ENCODE measurements at regions not wholly inside any gene's neighbourhood (a gene's known extent, or its start where the extent isn't known, plus 50 kb on each side); places are given as distances from the start of the nearest gene placed in this dataset.
A peak's percentile ranks its signal among the peaks of the same experiment; 100 is the strongest.

- peaks cover 0 to 2% (median 0%) of the 10 kb centered on the region in 4 donors for H3K4me1 Mint-ChIP-seq
- Histone ChIP-seq H3K27ac (ENCODE audit: low read depth, low read length) (no peak overlapping the region), H3K36me3 (ENCODE audit: insufficient read depth, low read length) (no peaks in the 10 kb centered on the region), H3K27me3 (ENCODE audit: insufficient read depth, low read length) (no peaks in the 10 kb centered on the region), H3K4me3 (ENCODE audit: low read length in 2 of 2) (no peak overlapping the region), H3K9me3 (ENCODE audit: control insufficient read depth in 1 of 2, low read length in 2 of 2) (no peaks in the 10 kb centered on the region), H3K4me1 (ENCODE audit: insufficient read depth, low read length) (no peaks in the 10 kb centered on the region)
- no peak for DNase-seq
- H3K4me3 Mint-ChIP-seq = no peak overlapping the region
- peaks cover 5 to 6% of the 10 kb centered on the region in 2 donors for H3K27me3 Mint-ChIP-seq
- H3K9me3 Mint-ChIP-seq = peaks cover 0 to 4% (median 0%) of the 10 kb centered on the region in 8 donors
- POLR2A ChIA-PET (ENCODE audit: partially characterized antibody) = no interaction called here
- no peak overlapping the region for H3K27ac Mint-ChIP-seq
- CTCF ChIA-PET (ENCODE audit: partially characterized antibody) = no interaction called here
- intact Hi-C loops (cut with micrococcal nuclease) = no loop called here
- H3K36me3 Mint-ChIP-seq = no peaks in the 10 kb centered on the region
These were observed 149.7 kb upstream of the DCN start for GRCh38 chr12:91332302-91332701.

DNA sequence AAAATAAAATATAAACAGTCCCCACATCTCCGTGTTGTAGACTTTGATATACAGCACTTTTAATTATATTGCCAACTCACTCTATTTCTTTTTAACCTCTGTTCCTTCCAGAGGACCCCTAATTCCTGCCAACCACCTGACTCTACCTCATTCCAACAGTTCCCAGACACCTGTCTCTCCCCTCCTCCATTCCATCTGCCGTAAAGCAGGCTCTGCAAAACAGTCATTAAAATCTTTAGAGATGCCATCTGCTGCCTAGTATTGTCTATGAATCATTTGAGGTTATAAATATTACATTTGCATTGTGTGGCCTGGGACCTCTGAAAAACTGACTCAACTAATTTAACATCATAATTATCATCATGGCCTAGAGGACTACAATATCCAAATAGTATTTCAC is 148.8 kb upstream of the DCN start:
- Histone ChIP-seq H3K4me3 (ENCODE audit: low read length in 2 of 2) (no peak overlapping the region), H3K9me3 (ENCODE audit: control insufficient read depth in 1 of 2, low read length in 2 of 2) (no peaks in the 10 kb centered on the region), H3K27ac (ENCODE audit: low read depth, low read length) (no peak overlapping the region), H3K36me3 (ENCODE audit: insufficient read depth, low read length) (no peaks in the 10 kb centered on the region), H3K27me3 (ENCODE audit: insufficient read depth, low read length) (no peaks in the 10 kb centered on the region), H3K4me1 (ENCODE audit: insufficient read depth, low read length) (no peaks in the 10 kb centered on the region)
- H3K27me3 Mint-ChIP-seq = peaks cover 5 to 6% of the 10 kb centered on the region in 2 donors
- intact Hi-C loops (cut with micrococcal nuclease) = no loop called here
- H3K4me3 Mint-ChIP-seq = no peak overlapping the region
- H3K27ac Mint-ChIP-seq = no peak overlapping the region
- ChIA-PET POLR2A (ENCODE audit: partially characterized antibody) (no interaction called here), CTCF (ENCODE audit: partially characterized antibody) (interaction anchor here (2.2 kb wide), 1 partner anchor 24 kb away, joined by 7 read pairs; no protein-coding TSS in a partner anchor)
- peaks cover 0 to 4% (median 0%) of the 10 kb centered on the region in 8 donors for H3K9me3 Mint-ChIP-seq
- no peaks in the 10 kb centered on the region for H3K36me3 Mint-ChIP-seq
- H3K4me1 Mint-ChIP-seq = no peaks in the 10 kb centered on the region
- DNase-seq = no peak

DNA sequence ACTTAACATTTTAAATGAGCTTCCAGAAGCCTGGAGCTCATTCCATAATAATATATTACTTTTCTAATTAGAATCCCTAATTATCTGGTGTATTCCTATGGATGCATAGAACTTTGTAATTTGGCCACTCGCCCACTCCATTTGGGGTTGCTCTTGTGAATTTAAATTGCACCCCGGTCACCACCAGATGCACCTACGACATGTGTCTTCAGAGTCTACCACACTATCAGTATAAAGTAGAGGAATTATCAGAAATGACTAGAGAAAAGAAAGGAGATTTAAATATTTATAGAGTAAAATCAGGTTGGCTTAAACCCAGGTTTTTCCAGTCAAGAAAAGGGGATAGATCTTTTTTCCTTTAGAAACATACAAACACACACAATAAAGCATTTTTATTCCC is 145.8 kb upstream of the DCN start:
- CTCF ChIA-PET (ENCODE audit: partially characterized antibody) = interaction anchor here (1.3 to 1.5 kb wide), 2 partner anchors 9 to 17 kb away, joined by 3 to 5 read pairs; no protein-coding TSS in a partner anchor
- Mint-ChIP-seq H3K4me3 (no peak overlapping the region), H3K9me3 (no peaks in the 10 kb centered on the region), H3K4me1 (peaks cover 0 to 2% (median 0%) of the 10 kb centered on the region in 4 donors), H3K27me3 (peaks cover 3 to 6% of the 10 kb centered on the region in 2 donors), H3K36me3 (no peaks in the 10 kb centered on the region), H3K27ac (no peak overlapping the region)
- intact Hi-C loops (cut with micrococcal nuclease) = no loop called here
- POLR2A ChIA-PET (ENCODE audit: partially characterized antibody) = no interaction called here
- Histone ChIP-seq H3K27me3 (ENCODE audit: insufficient read depth, low read length) (no peaks in the 10 kb centered on the region), H3K4me3 (ENCODE audit: low read length in 2 of 2) (no peak overlapping the region), H3K36me3 (ENCODE audit: insufficient read depth, low read length) (no peaks in the 10 kb centered on the region), H3K9me3 (ENCODE audit: control insufficient read depth in 1 of 2, low read length in 2 of 2) (no peaks in the 10 kb centered on the region), H3K27ac (ENCODE audit: low read depth, low read length) (no peak overlapping the region), H3K4me1 (ENCODE audit: insufficient read depth, low read length) (no peaks in the 10 kb centered on the region)
- DNase-seq = no peak

- H3K4me3 ChIP-seq (ENCODE audit: low read length in 2 of 2) = no peak overlapping the region
- no peak overlapping the region for H3K27ac ChIP-seq (ENCODE audit: low read depth, low read length)
- Mint-ChIP-seq H3K4me1 (peaks cover 0 to 2% (median 0%) of the 10 kb centered on the region in 4 donors), H3K36me3 (no peaks in the 10 kb centered on the region), H3K27ac (no peak overlapping the region), H3K9me3 (no peaks in the 10 kb centered on the region), H3K4me3 (no peak overlapping the region), H3K27me3 (peaks cover 3 to 6% of the 10 kb centered on the region in 2 donors)
- DNase-seq = no peak
- ChIA-PET CTCF (ENCODE audit: partially characterized antibody) (interaction anchor here (1.3 to 1.5 kb wide), 2 partner anchors 9 to 18 kb away, joined by 3 to 5 read pairs; no protein-coding TSS in a partner anchor), POLR2A (ENCODE audit: partially characterized antibody) (no interaction called here)
- no peaks in the 10 kb centered on the region for H3K9me3 ChIP-seq (ENCODE audit: control insufficient read depth in 1 of 2, low read length in 2 of 2)
- H3K4me1 ChIP-seq (ENCODE audit: insufficient read depth, low read length) = no peaks in the 10 kb centered on the region
- H3K27me3 ChIP-seq (ENCODE audit: insufficient read depth, low read length) = no peaks in the 10 kb centered on the region
- intact Hi-C loops (cut with micrococcal nuclease) = loop anchor here (2.0 kb wide), 1 partner anchor 349 kb away; no protein-coding TSS in a partner anchor
- no peaks in the 10 kb centered on the region for H3K36me3 ChIP-seq (ENCODE audit: insufficient read depth, low read length)
These were observed 145.3 kb upstream of the DCN start for GRCh38 chr12:91327889-91328288.

GRCh38 chr12:91327131-91327530 is 144.5 kb upstream of the DCN start:
- Histone ChIP-seq H3K4me3 (ENCODE audit: low read length in 2 of 2) (no peak overlapping the region), H3K27ac (ENCODE audit: low read depth, low read length) (no peak overlapping the region), H3K4me1 (ENCODE audit: insufficient read depth, low read length) (no peaks in the 10 kb centered on the region), H3K9me3 (ENCODE audit: control insufficient read depth in 1 of 2, low read length in 2 of 2) (no peaks in the 10 kb centered on the region), H3K27me3 (ENCODE audit: insufficient read depth, low read length) (no peaks in the 10 kb centered on the region), H3K36me3 (ENCODE audit: insufficient read depth, low read length) (no peaks in the 10 kb centered on the region)
- peaks cover 3 to 6% of the 10 kb centered on the region in 2 donors for H3K27me3 Mint-ChIP-seq
- no peak for DNase-seq
- CTCF ChIA-PET (ENCODE audit: partially characterized antibody) = interaction anchor here (1.3 to 2.3 kb wide), 4 partner anchors 8 to 28 kb away, joined by 3 to 8 read pairs (median 5); no protein-coding TSS in a partner anchor
- H3K9me3 Mint-ChIP-seq = no peaks in the 10 kb centered on the region
- peaks cover 0 to 2% (median 0%) of the 10 kb centered on the region in 4 donors for H3K4me1 Mint-ChIP-seq
- no peak overlapping the region for H3K4me3 Mint-ChIP-seq
- H3K36me3 Mint-ChIP-seq = no peaks in the 10 kb centered on the region
- intact Hi-C loops (cut with micrococcal nuclease) = loop anchor here (2.0 kb wide), 1 partner anchor 348 kb away; no protein-coding TSS in a partner anchor
- POLR2A ChIA-PET (ENCODE audit: partially characterized antibody) = no interaction called here
- H3K27ac Mint-ChIP-seq = no peak overlapping the region

GRCh38 chr12:91326058-91327027 is 143.7 kb upstream of the DCN start:
- H3K4me3 ChIP-seq (ENCODE audit: low read length in 2 of 2) = no peak overlapping the region
- no peak overlapping the region for H3K4me3 Mint-ChIP-seq
- no peak overlapping the region for H3K27ac Mint-ChIP-seq
- no peaks in the 10 kb centered on the region for H3K9me3 Mint-ChIP-seq
- no peaks in the 10 kb centered on the region for H3K9me3 ChIP-seq (ENCODE audit: control insufficient read depth in 1 of 2, low read length in 2 of 2)
- H3K36me3 Mint-ChIP-seq = no peaks in the 10 kb centered on the region
- H3K27me3 Mint-ChIP-seq = peaks cover 2 to 3% of the 10 kb centered on the region in 2 donors
- POLR2A ChIA-PET (ENCODE audit: partially characterized antibody) = no interaction called here
- no peaks in the 10 kb centered on the region for H3K27me3 ChIP-seq (ENCODE audit: insufficient read depth, low read length)
- CTCF ChIA-PET (ENCODE audit: partially characterized antibody) = interaction anchor here (1.3 to 2.3 kb wide), 3 partner anchors 9 to 29 kb away, joined by 5 to 8 read pairs (median 5); no protein-coding TSS in a partner anchor
- intact Hi-C loops (cut with micrococcal nuclease) = loop anchor here (2.0 kb wide), 1 partner anchor 348 kb away; no protein-coding TSS in a partner anchor
- no peaks in the 10 kb centered on the region for H3K4me1 ChIP-seq (ENCODE audit: insufficient read depth, low read length)
- H3K36me3 ChIP-seq (ENCODE audit: insufficient read depth, low read length) = no peaks in the 10 kb centered on the region
- peak; percentile 27 to 46 (median 31) for DNase-seq
- H3K4me1 Mint-ChIP-seq = peaks cover 0 to 2% (median 0%) of the 10 kb centered on the region in 4 donors
- H3K27ac ChIP-seq (ENCODE audit: low read depth, low read length) = no peak overlapping the region

DNA sequence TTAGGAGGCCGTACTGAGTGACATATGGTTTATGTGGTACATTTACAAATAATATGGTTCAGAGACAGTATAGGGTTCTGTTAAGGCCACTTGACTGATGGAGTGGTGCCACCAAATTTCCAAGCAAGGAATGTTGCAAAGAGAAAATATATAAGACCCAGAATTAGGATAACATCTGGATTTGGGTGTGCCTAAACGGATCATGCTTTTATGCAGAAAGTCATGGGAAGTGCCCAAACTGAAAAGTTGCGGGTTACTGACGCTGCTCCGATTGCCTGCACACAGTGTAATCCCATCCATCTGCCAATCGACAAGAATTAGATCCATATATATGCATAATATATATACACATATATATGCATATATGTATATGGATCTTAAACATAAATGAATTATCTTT is 138.4 kb upstream of the DCN start:
- Histone ChIP-seq H3K4me3 (ENCODE audit: low read length in 2 of 2) (no peak overlapping the region), H3K9me3 (ENCODE audit: control insufficient read depth in 1 of 2, low read length in 2 of 2) (no peaks in the 10 kb centered on the region), H3K27ac (ENCODE audit: low read depth, low read length) (no peak overlapping the region), H3K36me3 (ENCODE audit: insufficient read depth, low read length) (no peaks in the 10 kb centered on the region), H3K27me3 (ENCODE audit: insufficient read depth, low read length) (no peaks in the 10 kb centered on the region), H3K4me1 (ENCODE audit: insufficient read depth, low read length) (no peaks in the 10 kb centered on the region)
- Mint-ChIP-seq H3K36me3 (no peaks in the 10 kb centered on the region), H3K9me3 (peaks cover 0 to 4% (median 0%) of the 10 kb centered on the region in 8 donors), H3K27me3 (peaks cover 4% of the 10 kb centered on the region in 2 donors), H3K27ac (no peak overlapping the region), H3K4me3 (no peak overlapping the region), H3K4me1 (peaks cover 0 to 2% (median 0%) of the 10 kb centered on the region in 4 donors)
- ChIA-PET CTCF (ENCODE audit: partially characterized antibody) (no interaction called here), POLR2A (ENCODE audit: partially characterized antibody) (no interaction called here)
- intact Hi-C loops (cut with micrococcal nuclease) = no loop called here
- DNase-seq = no peak

Measured in CD4-positive, alpha-beta memory T cell (primary cell).